ENCODE measurements at regions not wholly inside any gene's neighbourhood (a gene's known extent, or its start where the extent isn't known, plus 50 kb on each side); places are given as distances from the start of the nearest gene placed in this dataset.

- H3K27ac ChIP-seq (ENCODE audit: insufficient read depth, low read length), result no peak overlapping the region
- no peak overlapping the region for H3K4me2 ChIP-seq (ENCODE audit: low read depth, low read length)
- no peaks in the 10 kb centered on the region for H3K9me3 ChIP-seq (ENCODE audit: control insufficient read depth, insufficient read depth, low read length)
- in situ Hi-C loops (cut with MboI; ENCODE audit: low sequenced_read_pairs), result no loop called here
- no peak overlapping the region for H2AK9ac ChIP-seq (replicated peaks; ENCODE audit: low read depth, low read length, poor library complexity)
- H3K9ac ChIP-seq (ENCODE audit: low read depth, low read length), result no peak overlapping the region
- intact Hi-C loops (cut with micrococcal nuclease), result loop anchor here (5.0 kb wide), 1 partner anchor 44 kb away; no protein-coding TSS in a partner anchor
- H2BK20ac ChIP-seq (ENCODE audit: low read depth, low read length), result no peak overlapping the region
- H3K9me1 ChIP-seq (ENCODE audit: insufficient read depth, low read length), result no peaks in the 10 kb centered on the region; the same call in 1 of the 2 replicates
- ATAC-seq (ENCODE audit: low read depth), result no peak
- no peak overlapping the region for H3K56ac ChIP-seq (ENCODE audit: extremely low read depth, insufficient read depth, low read length)
- H2BK5ac ChIP-seq (ENCODE audit: low read depth, low read length, poor library complexity, severe bottlenecking), result no peak overlapping the region
- no peaks in the 10 kb centered on the region for H3K36me3 ChIP-seq (ENCODE audit: control insufficient read depth, insufficient read depth, low read length)
- ChIA-PET POLR2A (ENCODE audit: unreplicated experiment) (no interaction called here), CTCF (no interaction called here)
- H3K4me3 ChIP-seq (ENCODE audit: insufficient read depth, low read depth, low read length), result no peak overlapping the region
- no peak overlapping the region for H4K91ac ChIP-seq (ENCODE audit: insufficient read depth, low read depth, low read length)
- TF ChIP-seq FOS (IDR thresholded peaks at IDR 0.05; ENCODE audit: low read depth, low read length) (no peak), CHD1 (IDR thresholded peaks at IDR 0.05; ENCODE audit: low read depth, low read length) (no peak), SMC3 (IDR thresholded peaks at IDR 0.05; ENCODE audit: low read depth, low read length) (no peak), MAZ (IDR thresholded peaks at IDR 0.05; ENCODE audit: borderline replicate concordance, low read depth, low read length) (no peak), CEBPB (IDR thresholded peaks at IDR 0.05; ENCODE audit: low read depth, low read length) (no peak), RCOR1 (IDR thresholded peaks at IDR 0.05; ENCODE audit: insufficient replicate concordance, low read length) (no peak), USF2 (IDR thresholded peaks at IDR 0.05; ENCODE audit: low read depth, low read length) (no peak), MXI1 (IDR thresholded peaks at IDR 0.05; ENCODE audit: borderline replicate concordance, low read depth, low read length) (no peak), POLR2A (IDR thresholded peaks at IDR 0.05; ENCODE audit: low read depth, low read length) (no peak), BHLHE40 (IDR thresholded peaks at IDR 0.05; ENCODE audit: low read depth, low read length) (no peak), RAD21 (IDR thresholded peaks at IDR 0.05; ENCODE audit: low read length) (no peak), CTCF (conservative IDR thresholded peaks at IDR 0.05; ENCODE audit: low read depth, low read length) (no peak), RFX5 (IDR thresholded peaks at IDR 0.05; ENCODE audit: low read depth, low read length) (no peak), ELK1 (IDR thresholded peaks at IDR 0.05; ENCODE audit: borderline replicate concordance, low read depth, low read length) (no peak), MAFK (IDR thresholded peaks at IDR 0.05; ENCODE audit: low read depth, low read length) (no peak), NFE2L2 (IDR thresholded peaks at IDR 0.05; ENCODE audit: low read depth, low read length) (no peak)
- H3K27me3 ChIP-seq (ENCODE audit: control insufficient read depth, insufficient read depth, low read length), result no peaks in the 10 kb centered on the region
- no peak for DNase-seq
- no peak overlapping the region for H2BK15ac ChIP-seq (ENCODE audit: low read depth, low read length)
- H2AFZ ChIP-seq (replicated peaks; ENCODE audit: low read length, poor library complexity), result no peak overlapping the region
- no peak overlapping the region for H4K5ac ChIP-seq (ENCODE audit: low read depth, low read length)
- peaks cover 2% of the 10 kb centered on the region; the same call in 1 of the 2 replicates for H3K4me1 ChIP-seq (ENCODE audit: control insufficient read depth, insufficient read depth, low read length)
- no peak overlapping the region for H2BK120ac ChIP-seq (ENCODE audit: low read depth, low read length)
- no peaks in the 10 kb centered on the region for H4K20me1 ChIP-seq (ENCODE audit: insufficient read depth, low read length)
- H3K23ac ChIP-seq (ENCODE audit: low read depth, low read length), result no peak overlapping the region
- no peak overlapping the region for H3K14ac ChIP-seq (replicated peaks; ENCODE audit: low read depth, low read length)
- 69% methylated on average over 2 of the region's 3 CpGs; no CpG with 5 or more reads in 1 of the 2 experiments for WGBS, 2 experiments (ENCODE audit: extremely low coverage in 2 of 2, insufficient read length in 1 of 2)
- H4K8ac ChIP-seq (ENCODE audit: low read depth in 2 of 2, low read length in 2 of 2), result no peak overlapping the region
- dilution Hi-C loops (cut with HindIII; ENCODE audit: low sequenced_read_pairs, unreplicated experiment), result no loop called here
- H3K4ac ChIP-seq (ENCODE audit: low read depth, low read length), result no peak overlapping the region
- H3K79me1 ChIP-seq (ENCODE audit: low read depth in 1 of 2, low read length in 2 of 2), result no peaks in the 10 kb centered on the region
- BruUV-seq (replicated peaks), result no TSS peak
- H2AK5ac ChIP-seq (ENCODE audit: low read depth, low read length), result no peak overlapping the region
- H3K18ac ChIP-seq (ENCODE audit: low read depth, low read length), result no peak overlapping the region; the same call in 1 of the 2 replicates
Observed at GRCh38 chr3:168648321-168648720, 552.6 kb upstream of the GOLIM4 start.
